Globus pallidus (tissue), 1 donor: ENCODE measurements at regions not wholly inside any gene's neighbourhood (a gene's known extent, or its start where the extent isn't known, plus 50 kb on each side); places are given as distances from the start of the nearest gene placed in this dataset.

Experiments used
- DNase-seq: peaks from one replicate; pipeline ENCODE4 v3.0.0-alpha.2; 2015; ENCODE audit warnings: low spot score

GRCh38 chr13:22505489-22505888 is 675.3 kb upstream of the SGCG start:
- no peak for DNase-seq

DNA sequence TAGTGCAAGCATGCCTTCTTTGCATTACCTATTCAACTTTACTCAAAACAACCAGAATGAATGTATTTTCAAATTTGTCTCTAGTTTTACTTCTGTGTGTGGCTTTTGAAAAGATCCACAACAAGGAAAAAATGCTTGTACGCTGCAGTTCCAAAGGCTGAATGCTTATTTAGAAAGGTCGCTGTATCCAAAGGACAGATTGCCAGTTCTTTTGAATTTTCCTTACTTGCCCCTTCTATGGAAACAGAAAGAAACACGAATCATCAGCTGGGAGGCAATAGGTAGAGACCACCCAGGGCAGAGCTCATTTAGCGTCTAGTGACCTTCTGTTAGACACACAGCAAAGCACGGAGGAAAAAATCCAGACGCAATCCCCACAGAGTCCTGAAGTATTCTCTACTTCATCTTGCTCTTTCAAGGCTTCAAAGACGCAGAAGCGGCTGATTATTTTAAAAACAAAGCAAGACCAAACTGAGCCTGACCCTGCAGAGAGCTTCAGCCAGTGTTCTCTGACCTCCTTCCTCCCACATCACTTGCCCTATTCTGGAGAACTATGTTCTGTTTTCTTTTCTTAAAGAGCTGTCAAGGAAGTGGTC is 674.6 kb upstream of the SGCG start:
- no peak for DNase-seq

GRCh38 chr13:22517544-22517943 is 663.2 kb upstream of the SGCG start:
- no peak for DNase-seq

DNA sequence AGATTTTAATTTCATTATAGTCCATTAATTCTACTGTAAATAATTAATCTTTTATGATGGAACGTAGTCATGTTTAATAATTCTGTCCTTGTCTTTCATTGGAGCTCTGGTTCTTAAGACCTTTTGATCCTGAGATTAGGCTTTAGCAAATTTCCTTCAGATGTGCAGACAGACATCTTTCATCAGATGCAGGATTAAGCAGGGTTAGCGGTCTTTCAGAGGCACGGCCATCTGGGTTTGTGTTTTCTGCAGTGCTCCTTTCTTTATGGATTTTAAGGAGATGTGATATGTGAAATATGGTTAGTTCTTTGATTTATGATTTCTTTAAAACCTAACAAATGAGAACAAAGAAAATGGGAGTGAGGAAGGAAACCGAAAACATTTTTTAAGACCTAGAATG is 643.9 kb upstream of the SGCG start:
- no peak for DNase-seq

GRCh38 chr13:22538400-22538799 is 642.4 kb upstream of the SGCG start:
- no peak for DNase-seq

DNA sequence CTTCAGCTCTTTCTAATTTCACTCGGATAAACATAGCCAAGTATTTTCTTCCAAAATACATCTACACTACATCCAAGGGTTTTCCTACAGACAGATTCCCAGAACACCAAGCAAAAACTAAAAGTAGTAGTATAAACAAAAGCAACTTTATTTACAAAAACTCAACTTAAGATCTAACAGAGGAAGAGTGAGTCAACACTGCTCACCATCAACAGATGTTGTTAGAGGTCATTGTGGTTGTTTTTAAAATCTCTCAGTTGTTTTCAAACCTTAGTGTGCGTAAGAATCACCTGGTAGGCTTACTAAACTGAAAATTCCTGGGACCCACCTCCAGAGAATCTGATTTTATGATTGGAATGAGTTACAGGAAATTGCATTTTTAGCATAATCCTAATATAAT is 631.7 kb upstream of the SGCG start:
- DNase-seq: no peak

DNA sequence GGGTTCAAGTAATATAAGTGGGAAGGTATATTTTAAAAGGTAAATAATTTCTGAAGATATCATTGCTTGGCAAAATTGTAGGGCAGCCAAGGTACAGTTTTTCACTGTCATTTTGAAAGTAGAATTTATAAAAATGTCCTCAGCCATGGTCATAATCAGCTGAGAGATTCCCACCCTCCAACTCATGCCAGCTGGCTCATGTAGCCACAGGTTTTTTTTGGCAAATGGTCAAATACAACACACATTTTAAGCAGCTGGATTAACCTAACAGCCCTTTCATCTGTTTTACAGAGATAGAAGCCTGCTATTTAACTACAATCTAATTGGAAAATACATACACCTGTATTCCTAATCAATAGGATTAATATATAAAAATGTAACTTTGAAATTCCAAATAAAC is 619.2 kb upstream of the SGCG start:
- no peak for DNase-seq

DNA sequence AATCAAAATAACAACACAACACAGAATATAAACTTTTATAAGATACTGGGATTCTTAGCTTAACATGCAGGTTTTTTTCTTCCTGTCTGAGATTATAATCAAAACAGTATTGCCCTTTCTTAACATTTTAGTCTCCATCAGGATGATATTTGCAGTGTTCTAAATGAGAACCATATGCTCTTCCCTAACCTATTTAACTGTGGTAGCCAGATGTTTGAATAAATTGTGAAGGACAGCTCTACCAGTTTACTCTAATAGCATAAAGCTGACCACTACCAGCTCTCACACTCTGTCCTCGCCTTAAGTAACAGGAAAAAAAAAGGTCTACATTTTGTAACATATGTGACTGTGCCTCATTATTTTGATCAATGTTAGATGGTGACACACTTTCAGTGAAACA is 618.7 kb upstream of the SGCG start:
- no peak for DNase-seq

DNA sequence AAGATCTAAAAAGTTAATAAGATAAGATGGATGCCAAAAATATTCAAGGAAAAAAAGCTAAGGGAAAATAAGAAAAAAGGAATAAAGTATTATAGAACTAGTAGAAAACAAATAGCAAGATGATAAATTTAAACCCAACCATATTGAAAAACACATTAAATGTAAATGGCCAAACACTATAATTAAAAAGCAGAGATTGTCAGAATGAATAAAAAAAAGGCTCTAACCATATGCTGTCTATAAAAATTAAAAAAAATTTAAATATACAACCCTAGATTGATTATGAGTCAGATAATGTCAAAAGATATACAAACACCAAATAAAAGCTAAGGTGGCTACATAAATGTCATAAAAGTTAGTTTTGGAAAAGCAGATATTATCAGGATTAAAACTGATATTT is 617.5 kb upstream of the SGCG start:
- DNase-seq: no peak

DNA sequence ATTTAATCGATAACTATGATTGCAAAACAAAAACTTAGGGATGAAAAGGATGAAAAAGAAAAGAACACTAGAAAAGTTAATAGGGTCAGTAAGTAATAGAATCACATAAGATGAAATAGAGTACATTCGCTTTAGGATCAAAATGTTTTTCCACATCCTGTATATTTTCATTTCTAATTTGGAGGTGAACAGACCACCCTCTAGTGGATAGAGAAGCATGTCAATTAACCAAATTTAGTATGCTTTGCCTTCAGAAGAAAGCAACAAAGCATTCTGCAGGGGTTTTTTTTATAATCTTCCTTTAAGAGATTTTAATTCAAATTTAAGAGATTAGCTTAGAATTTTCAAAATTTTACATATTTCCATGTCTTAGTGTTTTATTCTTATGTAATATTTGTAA is 611.0 kb upstream of the SGCG start:
- DNase-seq: no peak

- no peak for DNase-seq
These were observed 590.9 kb upstream of the SGCG start for GRCh38 chr13:22589880-22590279.

DNA sequence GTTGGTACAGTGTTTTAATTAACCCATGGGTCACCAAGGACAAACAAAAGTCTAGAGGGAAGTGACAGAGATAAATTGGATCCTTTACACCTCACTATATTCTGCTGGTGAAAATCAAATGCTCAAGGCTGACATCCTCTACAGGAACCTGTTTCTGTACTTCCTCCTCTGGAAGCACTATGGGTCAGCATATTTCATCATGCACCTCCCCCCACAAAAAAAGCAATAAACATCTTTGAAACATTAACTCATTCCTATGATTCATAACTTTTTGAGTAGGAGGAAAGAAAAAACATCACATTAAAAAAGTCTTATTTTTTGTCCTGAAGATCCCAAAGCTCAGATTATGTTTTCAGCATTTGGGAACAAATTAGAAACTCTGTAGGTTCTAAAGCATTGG is 588.3 kb upstream of the SGCG start:
- no peak for DNase-seq

GRCh38 chr13:22594041-22594440 is 586.7 kb upstream of the SGCG start:
- DNase-seq: no peak

DNA sequence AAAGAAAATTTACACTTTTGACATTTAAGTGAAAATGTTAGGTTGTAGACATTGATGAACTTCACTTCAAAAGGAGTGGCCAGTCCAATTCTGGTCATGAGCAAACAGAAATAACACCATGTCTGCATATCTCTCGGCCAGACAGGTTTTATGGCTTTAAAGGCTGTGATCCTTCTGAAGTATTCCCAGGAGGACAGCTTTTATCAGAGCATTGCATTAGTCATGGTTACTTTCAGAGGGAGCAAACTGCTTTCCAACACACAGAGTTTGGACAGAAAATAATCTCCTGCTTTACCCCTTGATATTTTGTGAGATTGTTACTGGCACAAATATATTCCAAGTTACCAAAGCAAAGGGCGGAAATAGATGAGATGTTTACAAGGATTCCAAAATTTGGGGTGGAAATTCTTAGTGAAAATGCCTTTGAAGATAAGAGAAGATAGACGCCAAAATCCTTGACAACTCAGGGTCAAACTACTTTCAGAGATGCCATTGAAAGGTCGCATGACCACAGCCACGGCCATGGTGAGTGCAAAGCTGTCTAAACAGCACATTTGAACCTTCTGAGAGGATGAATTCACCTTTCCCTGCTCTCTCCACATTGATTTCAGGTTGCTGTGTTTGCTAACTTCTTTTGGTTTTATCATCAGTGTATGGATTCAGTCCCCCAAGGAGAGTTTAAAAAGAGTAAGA is 584.5 kb upstream of the SGCG start:
- no peak for DNase-seq

GRCh38 chr13:22599156-22599555 is 581.6 kb upstream of the SGCG start:
- DNase-seq: no peak

GRCh38 chr13:22618002-22618401 is 562.8 kb upstream of the SGCG start:
- DNase-seq: no peak

- no peak for DNase-seq
These were observed 555.1 kb upstream of the SGCG start for GRCh38 chr13:22625691-22626090.

GRCh38 chr13:22629374-22629773 is 551.4 kb upstream of the SGCG start:
- no peak for DNase-seq

DNA sequence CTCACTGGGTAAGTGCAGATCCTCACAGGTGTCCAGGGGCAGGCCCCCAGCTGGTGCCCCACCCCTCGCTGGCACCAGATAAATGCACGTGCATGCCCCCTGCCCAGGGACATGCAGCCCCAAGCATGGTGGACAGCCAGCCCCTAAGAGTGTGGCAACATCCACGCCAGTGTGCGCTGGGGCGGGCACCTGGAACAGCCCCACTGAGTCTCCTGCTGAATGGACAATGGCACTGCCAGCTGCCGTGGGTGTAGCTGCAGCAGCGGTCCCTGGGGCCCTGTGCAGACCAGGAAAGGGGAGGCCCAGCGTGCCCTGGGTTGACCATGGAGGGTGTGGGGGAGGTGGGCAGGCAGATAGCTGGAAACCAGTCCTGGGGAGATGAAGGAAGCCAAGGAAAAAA is 538.7 kb upstream of the SGCG start:
- DNase-seq: no peak

DNA sequence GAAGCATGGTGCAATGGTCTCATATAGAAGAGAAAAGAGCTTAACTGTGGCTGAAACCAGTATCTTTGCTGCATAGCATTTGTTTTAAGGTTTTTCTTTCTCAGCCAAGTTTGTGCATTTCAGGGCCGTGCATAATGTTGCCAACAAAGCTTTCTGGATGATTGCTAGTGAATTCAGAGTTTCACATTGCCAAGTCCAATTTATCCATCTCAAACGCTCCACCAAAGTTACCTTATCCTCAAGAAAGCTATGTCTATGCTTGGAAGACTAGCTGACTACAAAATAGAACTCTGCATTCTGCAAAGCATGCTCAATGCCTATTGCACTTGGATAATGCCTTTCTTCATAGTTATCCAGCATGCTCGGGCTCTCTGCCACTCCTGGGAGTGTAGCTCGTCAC is 535.8 kb upstream of the SGCG start:
- DNase-seq: peak; percentile 3

DNA sequence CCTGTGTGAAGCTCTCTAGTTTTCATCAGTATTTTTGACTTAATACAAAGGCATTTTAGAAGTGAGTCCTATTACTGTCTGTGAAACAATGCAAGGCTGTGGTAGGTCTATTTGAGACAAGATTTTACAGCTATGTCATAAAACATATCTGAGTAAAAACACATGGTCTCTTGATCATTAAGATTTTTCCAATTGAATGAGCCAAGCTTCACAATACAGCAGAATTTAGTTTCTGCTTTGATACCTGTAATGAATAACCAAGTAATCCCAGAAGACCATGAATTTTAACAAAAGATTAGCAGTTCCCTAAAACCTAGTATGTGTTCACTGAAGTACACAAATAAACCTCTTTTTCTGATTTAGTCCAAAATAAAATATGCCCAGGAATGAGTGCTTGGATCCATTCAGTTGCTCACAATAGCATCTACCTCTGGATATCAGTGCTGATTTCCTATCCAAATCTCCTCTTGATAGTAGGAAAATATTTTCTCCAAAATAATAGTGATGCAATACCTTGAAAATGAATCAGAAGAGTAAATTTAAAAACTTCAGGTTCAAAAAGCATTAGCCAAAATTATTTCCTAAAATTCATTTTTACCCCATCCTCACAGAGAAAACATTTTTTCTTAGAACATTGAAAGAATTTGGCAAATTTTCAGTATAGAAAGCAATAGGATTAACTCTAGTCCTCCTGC is 533.5 kb upstream of the SGCG start:
- DNase-seq: no peak

DNA sequence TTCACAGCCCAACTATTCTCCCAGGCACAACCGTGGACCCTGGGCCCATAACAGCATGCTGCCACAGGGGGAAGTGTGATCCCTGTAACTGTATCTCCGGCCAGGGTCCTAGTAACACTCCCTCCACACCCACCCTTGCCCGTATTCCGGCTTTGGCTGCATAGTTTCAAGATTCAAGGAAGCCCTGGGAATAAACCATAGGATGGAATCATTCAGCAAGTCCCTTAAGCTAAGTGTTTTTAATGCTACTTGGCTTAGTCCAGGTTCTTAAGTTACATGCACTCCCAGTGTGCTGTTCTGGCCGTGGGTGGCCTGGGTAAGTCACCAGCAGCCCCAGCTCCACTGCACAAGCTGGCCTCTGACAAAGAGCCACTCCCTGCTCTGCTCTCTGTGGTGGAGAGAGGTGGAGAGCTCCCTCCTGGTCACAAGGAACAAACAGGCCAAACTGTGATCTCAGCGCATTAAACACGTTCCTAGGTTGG is 532.4 kb upstream of the SGCG start:
- DNase-seq: no peak

GRCh38 chr13:22652796-22653195 is 528.0 kb upstream of the SGCG start:
- DNase-seq: no peak

- DNase-seq: no peak
These were observed 526.9 kb upstream of the SGCG start for GRCh38 chr13:22653866-22654265.
